Suprapubic skin (tissue), 4 donors: ENCODE measurements at regions not wholly inside any gene's neighbourhood (a gene's known extent, or its start where the extent isn't known, plus 50 kb on each side); places are given as distances from the start of the nearest gene placed in this dataset.

Experiments
- POLR2A ChIP-seq, 2 donors: fragments of 450-650 bp; IDR thresholded peaks; one replicate each; pipeline ENCODE4 v1.6.1; 2017; ENCODE audit warnings: antibody characterized with exemption in 2 of 2, mild to moderate bottlenecking in 2 of 2, moderate library complexity in 2 of 2
- POLR2AphosphoS5 ChIP-seq, 3 donors: sonication (generic); formaldehyde crosslinking; IDR thresholded peaks; one replicate each; pipeline ENCODE4 v1.6.1; 2017; ENCODE audit warnings: antibody characterized with exemption in 3 of 3
- TF ChIP-seq, protein P1 (sequence below), 2 donors: fragments of 200-600 bp in 1 of 2; fragments of 450-650 bp in 1 of 2; sonication (generic) in 1 of 2; IDR thresholded peaks; one replicate each; pipeline ENCODE4 v1.5.1; 2016 to 2019; ENCODE audit warnings: antibody characterized with exemption in 2 of 2, mild to moderate bottlenecking in 1 of 2, moderate library complexity in 1 of 2

DNA sequence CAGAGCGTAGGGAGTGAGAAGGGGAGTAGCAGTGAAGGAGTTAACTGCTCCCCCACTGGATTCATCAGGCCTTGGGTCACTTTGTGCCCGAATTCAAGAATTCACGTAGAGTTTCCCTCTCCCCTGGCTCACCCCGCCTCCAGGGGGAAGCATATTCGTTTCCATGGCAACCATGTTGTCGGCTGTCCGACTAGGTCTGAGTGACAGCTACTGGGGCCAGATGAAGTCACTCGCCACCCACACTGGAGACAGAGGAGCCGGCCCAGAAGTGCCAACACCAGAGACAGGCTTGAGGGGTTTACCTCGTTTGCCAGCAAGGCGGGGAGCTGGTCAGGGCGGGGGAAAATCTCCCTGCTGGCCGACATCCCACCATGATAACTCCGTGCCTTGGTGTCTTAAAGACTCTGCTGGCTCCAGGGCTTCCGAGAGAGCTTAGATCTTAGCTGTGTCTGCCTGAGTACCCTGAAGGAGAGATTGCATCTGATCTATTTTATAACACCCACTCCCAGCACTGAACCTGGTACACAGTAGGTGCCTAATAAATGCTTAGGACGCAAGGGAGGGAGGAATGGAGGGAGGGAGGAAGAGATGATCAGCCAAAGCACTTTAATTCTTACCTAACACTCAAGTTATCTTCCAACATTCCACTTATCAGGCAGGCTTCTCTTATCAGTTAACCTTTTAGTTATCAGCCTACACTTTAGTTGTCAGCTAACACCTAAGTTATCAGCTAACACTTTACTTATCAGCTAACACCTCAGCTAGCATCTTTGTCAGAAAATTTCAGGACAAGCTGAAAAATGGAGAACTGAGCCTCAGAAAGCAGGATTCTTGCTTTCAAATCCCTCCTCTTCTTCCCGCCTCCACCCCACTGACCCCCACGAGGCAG is 57.2 kb upstream of the ZNRF4 start:
- TF ChIP-seq, protein P1, sequence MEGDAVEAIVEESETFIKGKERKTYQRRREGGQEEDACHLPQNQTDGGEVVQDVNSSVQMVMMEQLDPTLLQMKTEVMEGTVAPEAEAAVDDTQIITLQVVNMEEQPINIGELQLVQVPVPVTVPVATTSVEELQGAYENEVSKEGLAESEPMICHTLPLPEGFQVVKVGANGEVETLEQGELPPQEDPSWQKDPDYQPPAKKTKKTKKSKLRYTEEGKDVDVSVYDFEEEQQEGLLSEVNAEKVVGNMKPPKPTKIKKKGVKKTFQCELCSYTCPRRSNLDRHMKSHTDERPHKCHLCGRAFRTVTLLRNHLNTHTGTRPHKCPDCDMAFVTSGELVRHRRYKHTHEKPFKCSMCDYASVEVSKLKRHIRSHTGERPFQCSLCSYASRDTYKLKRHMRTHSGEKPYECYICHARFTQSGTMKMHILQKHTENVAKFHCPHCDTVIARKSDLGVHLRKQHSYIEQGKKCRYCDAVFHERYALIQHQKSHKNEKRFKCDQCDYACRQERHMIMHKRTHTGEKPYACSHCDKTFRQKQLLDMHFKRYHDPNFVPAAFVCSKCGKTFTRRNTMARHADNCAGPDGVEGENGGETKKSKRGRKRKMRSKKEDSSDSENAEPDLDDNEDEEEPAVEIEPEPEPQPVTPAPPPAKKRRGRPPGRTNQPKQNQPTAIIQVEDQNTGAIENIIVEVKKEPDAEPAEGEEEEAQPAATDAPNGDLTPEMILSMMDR (IDR thresholded peaks at IDR 0.05), result no peak
- TF ChIP-seq POLR2AphosphoS5 (IDR thresholded peaks at IDR 0.05) (no peak), POLR2A (IDR thresholded peaks at IDR 0.05) (no peak)
